Peyer's patch (tissue), 4 donors: ENCODE measurements at regions not wholly inside any gene's neighbourhood (a gene's known extent, or its start where the extent isn't known, plus 50 kb on each side); places are given as distances from the start of the nearest gene placed in this dataset.

ENCODE experiments used
- CTCF ChIP-seq, 6 experiments: fragments of 450-650 bp in 4 of 6; fragments of 200-600 bp in 2 of 6; sonication (generic) in 1 of 6; IDR thresholded peaks; one replicate each; pipeline ENCODE4 v1.5.1; 2017 to 2019; ENCODE audit warnings: antibody characterized with exemption in 6 of 6, mild to moderate bottlenecking in 3 of 6, moderate library complexity in 1 of 6
- POLR2A ChIP-seq, 2 donors: fragments of 450-650 bp; IDR thresholded peaks; one replicate each; pipeline ENCODE4 v1.5.1; 2017; ENCODE audit warnings: antibody characterized with exemption in 2 of 2, mild to moderate bottlenecking in 2 of 2, moderate library complexity in 2 of 2

- no peak for TF ChIP-seq CTCF (IDR thresholded peaks at IDR 0.05)
- TF ChIP-seq POLR2A (IDR thresholded peaks at IDR 0.05) = no peak
Observed at GRCh38 chr5:135193213-135194125, 159.4 kb upstream of the PITX1 start.
